ENCODE measurements at regions not wholly inside any gene's neighbourhood (a gene's known extent, or its start where the extent isn't known, plus 50 kb on each side); places are given as distances from the start of the nearest gene placed in this dataset.

GRCh38 chrX:78527818-78528217, 131.3 kb downstream of the RTL3 start:
- DNase-seq (ENCODE audit: insufficient read length, low spot score) (no peak), FAIRE-seq (no peak)
- TF ChIP-seq CTCF (IDR thresholded peaks at IDR 0.05; ENCODE audit: insufficient read depth, missing control alignments) = no peak

GRCh38 chrX:78527263-78527662, 131.9 kb downstream of the RTL3 start:
- DNase-seq (ENCODE audit: insufficient read length, low spot score) = no peak
- no peak for TF ChIP-seq CTCF (IDR thresholded peaks at IDR 0.05; ENCODE audit: insufficient read depth, missing control alignments)
- no peak for FAIRE-seq

GRCh38 chrX:78522601-78523000, 136.5 kb downstream of the RTL3 start:
- TF ChIP-seq CTCF (IDR thresholded peaks at IDR 0.05; ENCODE audit: insufficient read depth, missing control alignments) = no peak
- FAIRE-seq = no peak

GRCh38 chrX:78517124-78517523, 142.0 kb downstream of the RTL3 start:
- no peak for TF ChIP-seq CTCF (IDR thresholded peaks at IDR 0.05; ENCODE audit: insufficient read depth, missing control alignments)
- FAIRE-seq (peak; percentile 46), DNase-seq (ENCODE audit: insufficient read length, low spot score) (no peak)

More at GRCh38 chrX:78522601-78523000, 136.5 kb downstream of the RTL3 start:
- DNase-seq (ENCODE audit: insufficient read length, low spot score) = no peak

GRCh38 chrX:78514852-78515251, 144.3 kb downstream of the RTL3 start:
- DNase-seq (ENCODE audit: insufficient read length, low spot score) (no peak), FAIRE-seq (no peak)
- TF ChIP-seq CTCF (IDR thresholded peaks at IDR 0.05; ENCODE audit: insufficient read depth, missing control alignments) = no peak

GRCh38 chrX:78513971-78514738, 145.0 kb downstream of the RTL3 start:
- DNase-seq (ENCODE audit: insufficient read length, low spot score) = no peak
- no peak for FAIRE-seq
- no peak for TF ChIP-seq CTCF (IDR thresholded peaks at IDR 0.05; ENCODE audit: insufficient read depth, missing control alignments)

- FAIRE-seq (no peak), DNase-seq (ENCODE audit: insufficient read length, low spot score) (no peak)
- TF ChIP-seq CTCF (IDR thresholded peaks at IDR 0.05; ENCODE audit: insufficient read depth, missing control alignments) = no peak
These were observed 152.9 kb downstream of the RTL3 start for GRCh38 chrX:78506248-78506647.
